ENCODE measurements at regions not wholly inside any gene's neighbourhood (a gene's known extent, or its start where the extent isn't known, plus 50 kb on each side); places are given as distances from the start of the nearest gene placed in this dataset.

- TF ChIP-seq POLR2A (IDR thresholded peaks at IDR 0.05): no peak
- TF ChIP-seq CTCF (IDR thresholded peaks at IDR 0.05): no peak
Measured at GRCh38 chr2:41598161-41598894, 449.5 kb upstream of the PKDCC start.
